NCI-H187 treated with DMSO at 0.1 percent for 48 hours (cell line): ENCODE measurements at regions not wholly inside any gene's neighbourhood (a gene's known extent, or its start where the extent isn't known, plus 50 kb on each side); places are given as distances from the start of the nearest gene placed in this dataset.
"Not testable (repeated sequence)": the region's sequence is repeated elsewhere in the genome, so short reads cannot be mapped to it uniquely, and the experiment has no call there.

ENCODE experiments used
- DNase-seq: peaks from one replicate; lab custom pipeline; 2025; lab: John Stamatoyannopoulos, UW

DNA sequence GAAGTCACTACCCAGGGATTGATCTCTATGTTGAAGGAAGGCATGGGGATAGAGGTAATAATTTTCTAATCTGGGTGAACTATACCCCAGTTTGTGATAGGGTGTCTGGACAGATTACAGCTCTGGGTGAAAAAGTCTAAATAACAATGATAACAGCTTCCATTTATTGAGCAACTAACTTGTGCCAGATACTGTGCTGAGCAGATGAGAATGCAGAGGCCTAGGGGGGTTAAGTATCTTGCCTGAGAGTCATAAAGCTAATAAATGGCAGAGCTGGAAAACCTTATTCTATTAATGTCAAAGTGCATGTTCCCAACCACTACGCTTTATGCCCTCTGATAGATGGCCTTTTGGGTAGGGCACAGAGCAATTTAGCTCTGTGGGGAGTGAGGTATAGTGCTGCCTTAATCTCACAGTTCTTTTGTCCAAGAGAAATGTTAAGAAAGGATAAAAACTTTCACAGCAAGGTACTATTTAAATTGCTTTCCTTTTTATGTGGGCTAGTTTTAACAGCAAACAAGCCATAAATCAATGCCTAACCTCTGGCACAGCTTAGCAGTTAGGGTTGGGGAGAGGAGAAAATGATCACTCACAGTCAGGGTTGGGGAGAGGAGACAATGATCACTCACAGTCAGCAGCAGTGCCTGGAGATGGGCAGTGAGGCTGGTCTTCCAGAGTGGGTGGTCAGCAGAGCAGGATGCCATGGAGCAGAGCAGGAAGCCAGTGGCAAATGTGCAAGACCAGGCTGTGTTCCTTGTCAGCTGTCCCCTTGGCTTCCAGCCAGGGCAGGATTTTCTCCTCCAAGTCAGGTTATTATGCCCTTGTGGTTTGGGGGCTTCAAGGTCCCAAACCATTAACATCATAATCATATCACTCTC lies 187.0 kb downstream of the CARTPT start:
- no peak for DNase-seq

DNA sequence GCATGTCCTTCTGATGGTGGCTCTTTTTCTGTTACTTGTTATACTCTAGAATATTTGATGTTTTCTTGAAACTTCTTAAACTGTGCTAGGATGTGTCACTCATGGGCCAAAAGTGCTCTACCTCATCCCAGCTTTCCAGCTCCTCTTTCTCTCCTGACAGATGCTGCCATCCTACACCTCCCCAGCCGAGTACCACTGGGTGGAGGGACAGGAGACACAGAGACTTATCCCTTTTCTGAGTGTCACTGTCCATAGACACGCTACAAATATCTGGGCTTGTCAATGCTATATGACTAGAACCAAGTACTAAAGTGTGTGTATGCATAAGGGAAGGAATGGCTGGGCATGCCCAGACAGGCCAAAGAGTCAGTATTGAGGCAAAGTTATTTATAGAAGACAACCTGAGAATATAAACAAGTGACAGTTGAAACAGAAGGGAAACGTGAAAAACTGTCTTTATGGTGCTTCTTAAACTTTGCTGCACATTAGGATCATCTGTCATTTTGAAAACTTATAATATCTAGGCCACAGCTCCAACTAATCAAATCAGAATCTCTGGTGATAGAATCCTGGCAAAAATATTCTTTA lies 188.0 kb downstream of the CARTPT start:
- DNase-seq = no peak

DNA sequence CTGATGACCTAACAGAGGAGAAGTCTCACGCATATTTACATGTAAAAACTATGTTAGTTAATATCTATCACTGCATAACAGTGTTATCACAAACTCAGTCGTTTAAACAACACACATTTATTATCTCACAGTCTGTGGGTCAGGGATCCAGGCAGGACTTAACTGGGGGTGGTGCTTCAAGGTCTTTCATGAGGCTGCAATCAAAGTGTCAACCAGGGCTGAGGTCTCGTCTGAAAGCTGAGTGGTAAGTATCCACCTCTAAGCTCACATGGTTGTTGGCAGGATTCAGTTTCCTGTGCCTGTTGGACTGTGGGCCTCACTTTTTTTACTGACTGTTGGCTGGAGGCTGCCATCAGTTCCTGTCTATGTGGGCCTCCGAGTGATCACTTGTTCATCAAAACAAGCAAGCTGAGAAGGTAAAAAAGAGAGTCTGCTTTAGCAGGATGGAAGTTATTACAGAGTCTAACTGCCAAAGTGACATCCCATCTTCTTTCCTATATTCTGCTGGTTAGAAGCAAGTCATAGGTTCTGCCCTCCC lies 188.6 kb downstream of the CARTPT start:
- DNase-seq = no peak

DNA sequence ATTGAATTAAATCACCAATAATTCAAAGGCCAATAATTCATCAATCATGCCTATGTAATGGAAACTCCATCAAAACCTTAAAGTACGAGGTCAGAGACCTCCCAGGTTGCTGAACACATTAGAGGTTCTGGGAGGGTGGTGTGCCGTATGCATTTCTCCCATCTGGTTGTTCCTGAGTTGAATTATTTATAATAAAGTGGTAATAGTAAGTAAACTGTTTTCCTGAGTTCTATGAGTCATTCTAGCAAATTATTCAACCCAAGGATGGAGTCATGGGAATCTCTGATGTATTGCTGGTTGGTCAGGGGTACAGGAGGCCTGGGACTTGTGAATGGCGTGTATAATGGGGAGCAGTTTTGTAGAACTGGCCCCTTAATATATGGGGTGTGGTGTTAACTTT lies 191.7 kb downstream of the CARTPT start:
- DNase-seq = no peak

DNA sequence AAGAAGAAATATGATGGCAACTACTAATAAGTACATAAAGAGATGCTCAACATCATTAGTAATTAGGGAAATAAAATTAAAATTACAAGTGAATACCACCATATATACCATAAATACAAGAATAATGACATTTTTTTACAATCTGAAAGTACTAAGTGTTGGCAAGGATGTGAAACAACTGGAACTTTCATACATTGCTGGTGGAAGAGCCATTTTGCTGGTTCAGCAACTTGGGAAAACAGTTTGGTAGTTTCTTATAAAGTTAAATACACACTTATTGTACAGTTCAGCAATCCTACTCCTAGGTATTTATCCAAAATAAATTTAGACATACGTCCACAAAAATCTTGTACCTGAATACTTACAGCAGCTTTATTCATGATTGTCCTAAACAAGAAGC lies 192.9 kb downstream of the CARTPT start:
- DNase-seq = no peak

DNA sequence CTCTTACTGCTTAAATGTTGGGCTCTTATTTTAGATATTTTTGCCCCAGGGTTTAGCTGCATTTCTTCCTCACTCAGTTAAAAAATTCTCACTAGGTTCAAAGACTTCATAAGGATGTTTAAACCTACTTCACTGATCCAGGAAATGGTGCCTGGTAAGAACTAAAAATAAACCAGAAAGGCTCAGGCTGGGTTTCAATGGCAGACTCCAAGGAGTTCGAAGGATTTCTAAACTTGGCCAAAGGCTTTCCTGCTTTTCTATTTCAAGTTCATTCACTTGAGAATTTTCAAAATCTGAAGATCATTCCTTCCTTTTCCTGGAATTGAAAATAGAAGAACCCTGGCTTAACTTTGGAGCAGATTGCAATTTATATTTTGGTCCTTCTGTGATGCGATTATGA lies 193.0 kb upstream of the MAP1B start:
- no peak for DNase-seq

DNA sequence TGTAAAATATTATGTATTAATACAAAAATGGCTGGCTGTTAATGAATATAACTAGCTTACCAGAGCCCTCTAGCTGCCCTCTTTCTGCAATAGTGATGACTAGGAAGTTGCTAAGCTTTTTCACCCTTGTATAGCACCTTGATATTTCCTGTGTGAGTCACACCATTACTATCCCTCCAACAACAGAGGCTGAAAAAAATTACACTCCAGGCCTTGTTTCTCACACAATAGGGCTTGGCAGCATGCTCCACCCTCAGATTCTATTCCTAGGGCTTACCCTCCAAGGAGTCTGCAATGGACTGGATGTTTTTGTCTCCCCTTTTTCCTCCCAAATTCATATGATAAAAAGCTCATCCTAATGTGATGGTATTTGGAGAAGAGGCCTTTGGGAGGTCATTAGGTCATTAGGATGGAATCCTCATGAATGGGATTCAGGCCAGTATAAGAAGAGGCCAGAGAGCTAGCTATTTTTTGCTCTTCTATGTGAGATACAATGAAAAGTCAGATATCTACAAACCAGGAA lies 184.6 kb upstream of the MAP1B start:
- DNase-seq = no peak

DNA sequence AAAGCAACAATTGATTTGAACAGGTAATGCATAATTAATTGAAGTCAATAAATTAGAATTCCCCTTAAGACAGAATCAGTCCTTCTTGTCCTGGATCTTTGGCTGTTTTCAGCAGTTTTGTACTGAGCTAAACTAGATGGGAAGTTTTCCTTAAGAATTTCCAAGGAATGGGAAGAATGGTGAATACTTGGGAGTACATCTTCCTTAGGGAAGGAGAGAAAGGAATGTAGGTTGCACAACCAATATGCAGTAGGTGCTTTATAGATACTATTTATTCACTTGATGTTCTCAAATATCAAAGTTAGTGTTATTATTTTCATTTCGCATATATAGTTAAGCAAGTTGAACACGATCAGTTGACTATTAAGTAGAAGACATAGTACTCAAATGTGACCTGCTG lies 183.5 kb upstream of the MAP1B start:
- DNase-seq = no peak

DNA sequence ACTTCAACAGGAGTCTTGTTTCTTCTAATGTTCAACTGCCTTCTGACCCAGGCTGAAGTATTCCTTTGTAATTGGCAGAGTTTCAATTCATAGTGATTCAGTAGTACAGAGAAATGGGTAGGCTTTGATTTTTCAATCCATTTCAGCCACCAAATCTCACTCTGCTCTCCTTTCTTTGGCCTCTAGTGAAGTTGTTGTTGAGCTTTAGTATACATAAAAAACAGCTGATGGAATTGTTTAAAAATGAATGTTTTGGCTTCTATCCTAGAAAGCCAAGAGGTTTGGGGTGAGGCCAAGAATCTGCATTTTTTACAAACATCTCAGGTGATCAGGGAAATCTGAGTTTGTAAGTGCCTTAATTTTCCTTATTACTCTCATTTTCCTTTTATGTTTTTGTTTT lies 182.9 kb upstream of the MAP1B start:
- no peak for DNase-seq

DNA sequence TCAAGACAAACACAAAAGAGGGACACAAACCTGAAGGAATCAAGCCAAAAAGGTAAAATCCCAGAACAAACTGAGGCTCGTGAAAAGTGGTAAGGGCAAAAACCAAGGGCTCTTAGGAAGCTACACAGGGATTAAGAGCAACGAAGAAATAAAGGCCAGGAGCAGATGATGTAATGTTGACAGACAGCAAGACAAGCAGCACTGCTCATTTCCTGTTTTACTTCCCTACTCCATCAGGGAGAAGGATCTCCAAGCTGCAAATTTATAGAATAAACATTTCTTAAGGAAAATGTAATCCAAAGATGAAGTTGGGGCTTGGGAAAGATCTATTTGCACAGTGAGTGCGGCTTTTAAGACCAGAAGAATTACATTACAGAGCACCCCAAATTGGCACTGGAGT lies 182.3 kb upstream of the MAP1B start:
- no peak for DNase-seq

DNA sequence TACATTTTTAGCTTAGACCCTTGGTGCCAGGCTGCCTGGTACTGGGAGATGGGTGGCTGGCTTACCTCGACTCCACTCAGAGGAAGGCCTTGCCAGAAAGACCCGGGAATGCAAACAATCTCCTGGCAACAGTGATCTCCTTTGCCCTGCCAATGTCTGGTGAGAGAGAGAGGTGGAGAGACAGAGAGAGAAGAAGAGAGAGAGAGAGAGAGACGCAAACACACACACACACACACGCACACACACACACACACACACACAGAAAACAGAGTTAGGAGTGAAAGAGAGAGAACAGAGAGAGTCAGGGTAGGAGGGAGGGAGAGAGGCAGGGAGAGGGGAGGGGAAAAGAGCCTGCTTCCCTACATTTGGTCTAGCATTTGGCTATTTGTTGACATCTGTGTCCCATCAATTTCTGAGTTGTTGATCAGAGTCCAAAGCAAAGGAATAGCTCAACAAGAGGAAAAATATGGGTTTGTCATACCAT lies 181.6 kb upstream of the MAP1B start:
- DNase-seq = no peak

DNA sequence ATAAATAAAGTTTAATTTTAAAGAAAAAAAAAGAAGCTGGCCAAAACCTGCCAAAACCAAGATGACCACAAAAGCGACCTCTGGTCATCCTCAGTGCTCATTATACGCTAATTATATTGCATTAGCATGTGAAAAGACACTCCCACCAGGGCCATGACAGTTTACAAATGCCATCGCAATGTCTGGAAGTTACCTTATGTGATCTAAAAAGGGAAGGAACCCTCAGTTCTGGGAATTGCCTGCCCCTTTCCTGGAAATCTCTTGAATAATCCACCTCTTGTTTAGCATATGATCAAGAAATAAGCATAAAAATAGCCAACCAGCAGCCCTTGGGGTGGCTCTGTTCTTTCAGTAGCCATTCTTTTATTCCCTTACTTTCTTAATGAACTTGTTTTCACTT lies 178.3 kb upstream of the MAP1B start:
- DNase-seq = no peak

DNA sequence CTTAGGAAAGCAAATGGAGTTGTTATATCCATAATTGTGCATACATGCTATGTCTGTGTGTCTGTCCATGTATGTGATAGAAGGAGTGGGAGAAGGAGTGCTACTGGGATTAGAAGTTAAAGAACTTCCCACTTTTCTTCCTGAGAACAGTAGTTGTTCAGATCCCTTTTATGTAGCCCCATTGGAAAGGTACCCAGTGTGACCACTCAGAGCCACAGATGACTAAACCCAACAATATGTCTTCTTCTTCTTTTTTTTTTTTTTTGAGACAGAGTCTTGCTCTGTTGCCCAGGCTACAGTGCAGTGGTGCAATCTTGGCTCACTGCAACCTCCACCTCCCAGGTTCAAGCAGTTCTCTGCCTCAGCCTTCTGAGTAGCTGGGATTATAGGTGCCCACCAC lies 176.7 kb upstream of the MAP1B start:
- DNase-seq = not testable (repeated sequence)

DNA sequence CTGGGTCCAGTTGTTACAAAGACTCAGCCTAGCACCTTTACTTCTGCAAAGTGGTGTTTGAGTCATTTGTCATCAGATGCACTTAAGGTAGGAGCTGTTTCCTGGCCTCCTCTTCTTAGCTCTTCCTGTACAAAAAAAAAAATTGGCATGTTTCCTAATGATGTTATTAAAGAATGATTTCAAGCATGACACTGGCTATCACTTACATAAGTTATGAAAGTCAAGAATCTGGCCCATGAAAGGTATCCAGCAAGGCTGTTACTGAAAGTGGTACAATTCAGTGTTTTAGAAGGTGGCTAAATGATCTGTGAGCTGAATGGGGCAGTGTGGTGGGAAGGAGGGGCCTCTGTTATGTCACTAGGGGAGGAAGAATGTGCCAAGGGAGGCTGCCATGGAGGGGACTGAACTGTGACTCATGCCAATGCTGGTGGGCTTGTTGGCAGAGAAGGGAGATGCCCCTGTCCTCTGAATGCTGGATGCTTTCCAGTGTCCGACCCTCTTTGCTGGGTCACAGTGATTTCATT lies 175.1 kb upstream of the MAP1B start:
- no peak for DNase-seq

DNA sequence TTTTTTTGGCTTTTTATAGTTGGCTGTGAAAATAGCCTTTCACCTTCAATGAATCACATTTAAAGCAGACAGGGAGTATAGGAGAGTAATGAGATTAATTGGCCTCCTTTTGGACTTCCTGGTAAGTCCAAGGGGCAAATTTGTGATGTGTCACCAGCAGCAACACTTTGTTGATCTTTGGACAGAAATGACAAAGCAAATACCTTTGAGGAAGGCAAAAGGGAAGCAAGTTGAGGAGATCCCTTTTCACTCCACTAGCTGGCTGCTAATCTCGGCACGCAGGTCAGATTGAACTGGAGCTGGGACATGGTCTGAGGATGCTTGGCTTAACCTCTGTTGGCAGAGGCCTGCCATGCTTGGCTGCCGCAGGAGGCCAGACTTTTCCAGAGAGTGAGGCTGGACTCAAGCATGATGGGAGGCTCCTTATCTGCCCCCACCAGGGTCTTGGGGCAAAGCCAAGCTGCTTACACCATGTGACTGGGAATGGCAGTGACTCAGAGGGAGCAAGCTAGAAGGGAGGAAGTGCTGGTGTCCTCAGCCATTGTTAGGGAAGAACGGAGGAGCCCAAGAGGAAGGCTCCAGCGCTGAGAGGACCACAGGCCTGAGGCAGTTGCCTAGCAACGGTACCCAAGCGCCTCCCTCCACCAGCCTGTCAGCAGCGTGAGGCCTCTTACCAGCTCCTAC lies 174.5 kb upstream of the MAP1B start:
- no peak for DNase-seq

DNA sequence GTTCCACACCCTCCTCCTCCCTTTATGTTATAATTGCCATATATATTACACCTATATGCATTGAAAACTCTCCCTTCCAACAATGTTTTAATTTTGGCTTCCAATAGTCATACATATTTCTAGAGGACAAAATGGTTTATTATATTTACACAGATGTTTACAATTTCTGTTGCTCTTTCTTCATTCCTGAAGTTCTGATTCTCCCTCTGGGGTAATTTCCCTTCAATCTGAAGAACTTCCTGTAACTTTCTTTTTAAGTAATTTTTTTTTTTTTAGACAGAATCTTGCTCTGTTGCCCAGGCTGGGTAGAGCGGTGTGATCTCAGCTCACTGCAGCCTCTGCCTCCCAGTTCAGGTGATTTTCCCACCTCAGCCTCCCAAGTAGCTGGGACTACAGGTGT lies 173.0 kb upstream of the MAP1B start:
- DNase-seq = no peak

DNA sequence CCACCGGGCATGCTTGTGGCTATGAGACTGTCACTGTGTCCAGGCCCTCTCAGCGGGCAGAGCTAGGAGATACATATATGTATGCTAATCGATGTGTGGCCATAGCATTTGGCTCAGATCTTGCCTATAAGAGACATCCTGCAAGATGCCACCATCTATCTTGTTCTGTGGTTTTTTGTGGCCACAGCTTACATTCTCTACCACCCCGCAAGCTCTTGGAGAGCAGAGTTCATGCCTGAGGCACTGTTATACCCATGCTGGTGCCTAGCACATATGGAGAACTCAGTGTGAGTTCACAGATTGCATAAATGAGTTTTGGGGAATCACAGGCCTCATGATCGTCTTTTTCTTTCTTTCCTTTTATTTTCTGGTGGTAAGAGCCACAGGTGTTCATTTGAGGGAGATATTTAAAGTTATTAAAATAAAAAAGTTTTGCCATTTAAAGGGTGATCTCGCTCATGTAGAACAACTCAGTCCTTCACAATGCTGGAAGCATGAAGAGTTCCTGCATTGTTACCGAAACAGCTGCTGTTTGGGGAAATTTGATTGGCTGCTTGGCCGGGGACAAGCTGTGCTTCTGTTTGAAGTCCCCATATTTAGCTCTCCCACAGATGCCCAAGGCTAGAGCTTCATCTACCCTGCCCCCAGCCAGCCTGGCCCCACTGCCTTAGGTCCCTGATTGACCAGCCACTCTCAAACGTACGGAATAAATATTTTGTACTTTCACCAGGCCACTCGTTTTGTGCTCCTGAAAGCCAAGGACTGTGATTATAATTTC lies 169.2 kb upstream of the MAP1B start:
- DNase-seq = no peak

DNA sequence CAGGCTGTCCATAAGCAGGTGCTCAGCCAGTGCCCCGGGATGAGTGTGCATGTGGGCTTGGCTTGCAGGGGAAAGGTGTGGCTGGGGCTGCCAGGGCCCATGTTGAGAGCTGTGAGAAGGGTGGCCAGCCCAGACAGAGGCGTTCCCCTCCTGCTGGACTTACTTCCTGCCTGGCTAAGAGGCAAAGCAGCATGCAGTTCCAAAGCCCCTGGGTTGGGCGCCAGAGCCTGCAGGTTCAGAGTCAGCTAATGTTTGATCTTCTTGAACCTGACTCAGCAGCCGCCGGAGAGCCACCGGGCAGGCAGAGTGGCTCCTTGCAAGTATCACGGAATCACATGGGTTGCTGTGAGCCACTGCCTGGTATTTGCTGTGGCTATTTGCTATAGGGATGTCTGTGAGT lies 168.4 kb upstream of the MAP1B start:
- peak; percentile 57 for DNase-seq

DNA sequence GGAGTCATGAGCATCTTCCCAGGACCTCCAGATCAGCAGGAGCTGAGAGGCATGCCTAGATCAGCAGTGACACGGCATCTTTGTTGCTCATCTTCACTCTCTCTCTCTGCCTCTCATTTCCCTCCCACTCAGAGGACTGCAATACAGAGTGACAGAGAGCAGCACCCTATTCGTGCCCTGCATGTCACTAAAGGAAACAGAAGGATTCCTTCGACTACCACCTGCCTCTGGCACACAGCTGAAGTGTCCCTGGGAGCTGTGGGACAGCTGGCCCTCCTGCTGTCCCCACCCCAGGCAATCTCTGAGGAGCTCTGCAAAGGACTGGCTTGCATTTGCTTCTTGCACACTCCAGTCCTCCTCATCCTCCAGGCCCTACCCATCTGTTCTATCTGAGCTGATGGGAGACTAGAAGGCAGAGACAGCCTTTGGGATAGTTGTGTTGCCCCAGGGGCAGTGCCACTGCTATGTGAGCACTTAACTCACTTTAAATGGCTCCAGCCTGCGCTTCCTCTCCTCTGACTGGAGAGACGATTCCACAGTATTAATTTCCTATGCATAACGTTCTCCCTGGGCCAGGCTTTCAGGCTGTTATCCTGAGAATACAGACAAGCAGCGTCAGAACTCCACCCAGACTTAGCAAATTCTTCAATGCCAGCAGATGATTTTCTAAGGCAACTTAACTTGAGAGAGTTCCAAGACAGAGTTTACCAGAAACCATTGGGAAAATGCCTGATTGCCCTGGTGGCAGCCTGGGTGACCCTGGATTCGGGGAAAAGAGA lies 167.6 kb upstream of the MAP1B start:
- no peak for DNase-seq

DNA sequence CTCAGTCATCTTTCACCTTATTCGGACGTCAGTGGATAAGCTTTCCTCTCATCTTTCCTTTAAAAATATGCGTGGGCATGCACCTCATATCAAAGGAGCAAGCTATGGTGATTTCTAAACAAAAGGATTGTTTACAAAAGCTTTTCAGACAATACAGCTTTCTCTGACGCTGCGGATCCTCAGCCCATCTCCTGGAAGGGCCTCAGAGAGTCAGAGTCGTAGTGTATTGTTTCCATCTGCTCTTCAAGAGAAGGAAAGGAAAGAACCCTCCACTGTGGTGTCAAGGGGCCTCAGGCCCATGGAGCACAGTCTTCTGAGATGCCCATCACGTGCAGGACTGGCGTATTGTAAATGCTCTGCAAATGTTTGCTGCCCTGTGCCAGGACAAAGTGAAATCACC lies 163.4 kb upstream of the MAP1B start:
- DNase-seq = no peak

DNA sequence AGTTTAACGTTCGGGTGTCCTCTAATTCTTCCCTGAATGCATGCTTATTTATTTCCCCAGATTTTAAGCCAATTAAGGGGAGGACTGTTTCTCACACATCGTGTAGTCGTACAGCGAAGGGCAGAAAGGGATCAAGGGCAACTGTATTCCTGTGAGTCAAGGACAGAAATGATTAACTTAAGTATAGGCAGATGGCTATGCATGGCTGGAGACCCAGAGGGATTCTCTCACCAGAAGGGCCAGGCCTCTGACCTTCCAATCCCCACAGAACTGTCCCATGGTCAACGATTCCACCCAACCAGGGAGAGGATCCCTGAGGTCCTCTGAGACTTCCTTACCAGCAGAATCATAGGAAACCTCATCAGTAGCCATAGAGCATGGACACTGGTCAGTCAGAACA lies 161.8 kb upstream of the MAP1B start:
- DNase-seq = no peak
